GM12878 (cell line): ENCODE measurements at regions not wholly inside any gene's neighbourhood (a gene's known extent, or its start where the extent isn't known, plus 50 kb on each side); places are given as distances from the start of the nearest gene placed in this dataset.

ENCODE experiments used
- ATAC-seq: fragments of 200-7000 bp; cut with Tn5 transposase; 3 replicates; pipeline ENCODE4 v1.9.1; 2020; ENCODE audit warnings: mild to moderate bottlenecking, moderate library complexity
- BruUV-seq: library from RNA; stranded (reverse); fragments of 400-500 nt; replicated peaks from 2 replicates; lab custom pipeline; 2021; lab: Mats Ljungman, UMichigan
- CTCF ChIA-PET: fragments of 300-600 bp; sonication (Branson Sonifier 250); formaldehyde crosslinking; extraction: SDS; loops from one replicate; lab custom pipeline; 2021; ENCODE audit warnings: inconsistent platforms; lab: Yijun Ruan, JAX
- POLR2A ChIA-PET: fragments of 350-600 bp; formaldehyde crosslinking; extraction: SDS; loops from one replicate; lab custom pipeline; 2021; ENCODE audit warnings: inconsistent platforms; lab: Charles Lee
- RAD21 ChIA-PET: fragments of 300-600 bp; sonication (Branson Sonifier 250); formaldehyde crosslinking; loops from one replicate; lab custom pipeline; 2023; ENCODE audit warnings: antibody characterized with exemption; ENCODE audit not compliant: unreplicated experiment; lab: Charles Lee
- SMC1A ChIA-PET: fragments of 300-600 bp; sonication (Branson Sonifier 250); formaldehyde crosslinking; loops from one replicate; lab custom pipeline; 2023; ENCODE audit not compliant: unreplicated experiment, uncharacterized antibody; lab: Charles Lee
- DNase-seq: peaks from one replicate; pipeline ENCODE4 v3.0.0-alpha.2; 2011; ENCODE audit warnings: low read depth, low spot score
- FAIRE-seq: peaks from 3 replicates; lab custom pipeline; 2011; peaks lifted over from hg19 to GRCh38; lab: Jason Lieb, UNC
- H2AFZ ChIP-seq: 2 replicates; pipeline ENCODE4 v1.6.0; 2011; ENCODE audit warnings: low read depth, low read length, control low read depth; ENCODE audit not compliant: control insufficient read depth
- H3K27ac ChIP-seq: 2 replicates; pipeline ENCODE4 v1.5.1; 2011; ENCODE audit warnings: control low read depth; ENCODE audit not compliant: control insufficient read depth, insufficient read depth
- H3K27me3 ChIP-seq, 2 experiments: replicated peaks in 1 of 2; 2 replicates each; pipeline versions ENCODE4 v1.6.0 to v1.6.1; 2011; ENCODE audit warnings: low read length in 1 of 2; ENCODE audit not compliant: control insufficient read depth in 2 of 2, insufficient read depth in 2 of 2
- H3K36me3 ChIP-seq, 2 experiments: 2 replicates each; pipeline ENCODE4 v1.5.1; 2011; ENCODE audit warnings: low read length in 1 of 2; ENCODE audit not compliant: control insufficient read depth in 2 of 2, insufficient read depth in 2 of 2
- H3K4me1 ChIP-seq: 2 replicates; pipeline ENCODE4 v1.6.1; 2011; ENCODE audit warnings: mild to moderate bottlenecking, low read length, moderate library complexity, mixed read lengths; ENCODE audit not compliant: control insufficient read depth, insufficient read depth
- H3K4me2 ChIP-seq: 2 replicates; pipeline ENCODE4 v1.6.0; 2011; ENCODE audit warnings: control low read depth; ENCODE audit not compliant: control insufficient read depth, insufficient read depth
- H3K4me3 ChIP-seq: fragments of 200-600 bp; sonication (generic); 2 replicates; pipeline ENCODE4 v1.5.1; 2016
- H3K79me2 ChIP-seq: 2 replicates; pipeline ENCODE4 v1.6.0; 2011; ENCODE audit warnings: low read length; ENCODE audit not compliant: control insufficient read depth, insufficient read depth
- H3K9ac ChIP-seq: 2 replicates; pipeline ENCODE4 v1.8.0; 2011; ENCODE audit warnings: low read length, control low read depth, mixed read lengths; ENCODE audit not compliant: control insufficient read depth, insufficient read depth
- H3K9me3 ChIP-seq: replicated peaks from 3 replicates; pipeline ENCODE4 v1.5.1; 2011; ENCODE audit warnings: mild to moderate bottlenecking, low read length; ENCODE audit not compliant: control insufficient read depth, insufficient read depth
- H4K20me1 ChIP-seq: 2 replicates; pipeline ENCODE4 v1.6.0; 2011; ENCODE audit not compliant: control insufficient read depth, insufficient read depth
- CHD1 ChIP-seq: IDR thresholded peaks from 2 replicates; pipeline ENCODE4 v1.6.1; 2012; ENCODE audit warnings: low read depth, low read length, improper control_type of control experiment
- EZH2 ChIP-seq: IDR thresholded peaks from 2 replicates; pipeline ENCODE4 v1.6.1; 2012; ENCODE audit warnings: low read depth, mild to moderate bottlenecking, control low read depth, inconsistent platforms, low read length, borderline replicate concordance; ENCODE audit not compliant: control insufficient read depth
- HDGF ChIP-seq: fragments of 450-650 bp; IDR thresholded peaks from 2 replicates; pipeline ENCODE4 v1.6.1; 2016; ENCODE audit warnings: antibody characterized with exemption
- MTA3 ChIP-seq: IDR thresholded peaks from 2 replicates; pipeline ENCODE4 v1.6.1; 2012; ENCODE audit warnings: low read length, inconsistent platforms, borderline replicate concordance
- NR2F1 ChIP-seq: fragments of 450-650 bp; conservative IDR thresholded peaks from 2 replicates; pipeline ENCODE4 v1.6.1; 2017; ENCODE audit warnings: mild to moderate bottlenecking
- SRF ChIP-seq, 2 experiments: IDR thresholded peaks; 2 replicates each; pipeline ENCODE4 v1.6.1; 2011; ENCODE audit warnings: low read depth in 2 of 2, low read length in 2 of 2, mild to moderate bottlenecking in 1 of 2, moderate library complexity in 1 of 2
- ZNF207 ChIP-seq: fragments of 450-650 bp; IDR thresholded peaks from 2 replicates; pipeline ENCODE4 v1.6.1; 2014; ENCODE audit warnings: antibody characterized with exemption, mild to moderate bottlenecking, borderline replicate concordance
- ZNF217 ChIP-seq: fragments of 450-650 bp; IDR thresholded peaks from 2 replicates; pipeline ENCODE4 v1.6.1; 2017; ENCODE audit warnings: antibody characterized with exemption, mild to moderate bottlenecking
- WGBS: methylation state at CpG from one replicate; pipeline ENCODE4 v1.1.6; 2016; ENCODE audit warnings: low lambda C conversion rate; ENCODE audit not compliant: insufficient replicate concordance, insufficient coverage; ENCODE audit errors: missing lambda C conversion rate; 5-methylcytosine and 5-hydroxymethylcytosine counted together
- in situ Hi-C: fragments of 300-500 bp; cut with MboI; formaldehyde crosslinking; loops from 9 replicates; pipeline ENCODE4 v1.14.3; 2018; ENCODE audit warnings: mixed read lengths
- intact Hi-C: fragments of 100-400 bp; cut with micrococcal nuclease; formaldehyde crosslinking; loops from one replicate; pipeline ENCODE4 v1.14.2; 2022; ENCODE audit not compliant: unreplicated experiment
- TF ChIP-seq, protein P1 (sequence below): fragments of 450-650 bp; formaldehyde crosslinking; IDR thresholded peaks from 2 replicates; pipeline ENCODE4 v1.5.0; 2022; ENCODE audit warnings: mild to moderate bottlenecking, missing genetic modification characterization
- TF ChIP-seq, protein P2 (sequence below): fragments of 450-650 bp; IDR thresholded peaks from 2 replicates; pipeline ENCODE4 v1.6.1; 2018; ENCODE audit warnings: mild to moderate bottlenecking, low read depth, moderate library complexity; ENCODE audit not compliant: partially characterized antibody
- TF ChIP-seq, protein P3 (sequence below): fragments of 450-650 bp; IDR thresholded peaks from 2 replicates; pipeline ENCODE4 v1.6.1; 2017; ENCODE audit warnings: low read depth, mild to moderate bottlenecking, moderate library complexity
- TF ChIP-seq, protein P4 (sequence below): IDR thresholded peaks from 2 replicates; pipeline ENCODE4 v1.6.1; 2012; ENCODE audit warnings: low read depth, low read length, improper control_type of control experiment
- TF ChIP-seq, protein P5 (sequence below): fragments of 450-650 bp; IDR thresholded peaks from 2 replicates; pipeline ENCODE4 v1.6.1; 2016; ENCODE audit warnings: mild to moderate bottlenecking

DNA sequence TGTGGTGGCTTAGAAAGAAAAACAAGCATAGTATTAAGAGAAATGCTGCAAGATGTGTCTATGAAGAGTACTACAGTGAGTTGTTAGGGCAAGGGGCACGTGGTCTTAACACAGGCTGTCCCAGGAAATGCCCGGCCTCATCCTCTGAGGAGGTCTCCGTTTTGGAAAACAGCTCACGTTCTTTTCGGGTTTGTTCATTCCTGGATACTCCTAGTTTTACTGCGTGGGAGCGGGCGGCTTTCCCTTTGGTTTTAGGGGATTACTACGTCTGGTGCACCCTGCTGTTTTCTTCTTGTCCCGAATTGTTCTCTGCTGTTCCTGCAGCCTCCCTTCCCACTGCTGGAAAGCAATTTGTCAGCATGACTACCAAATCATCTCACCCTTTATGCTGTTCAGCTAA is 55.5 kb upstream of the RAB6D start:
- ATAC-seq (no peak), FAIRE-seq (no peak), DNase-seq (no peak)
- no TSS peak for BruUV-seq
- Histone ChIP-seq H3K9me3 (no peaks in the 10 kb centered on the region), H3K79me2 (no peaks in the 10 kb centered on the region), H3K27ac (no peak overlapping the region), H2AFZ (no peak overlapping the region), H3K4me1 (no peaks in the 10 kb centered on the region), H3K9ac (no peak overlapping the region), H3K4me2 (no peak overlapping the region), H3K27me3 (peaks cover 1 to 3% of the 10 kb centered on the region in 2 experiments; a peak in 2 of 4 replicates), H4K20me1 (no peaks in the 10 kb centered on the region), H3K4me3 (no peak overlapping the region), H3K36me3 (no peaks in the 10 kb centered on the region)
- POLR2A ChIA-PET: no interaction called here
- in situ Hi-C loops (loop anchor here (25.0 kb wide), 1 partner anchor 368 kb away; no protein-coding TSS in a partner anchor), intact Hi-C loops (no loop called here)
- RAD21 ChIA-PET: no interaction called here
- CTCF ChIA-PET: no interaction called here
- 52% methylated on average over 10 of the region's 10 CpGs for WGBS
- SMC1A ChIA-PET: no interaction called here
- TF ChIP-seq, protein P1, sequence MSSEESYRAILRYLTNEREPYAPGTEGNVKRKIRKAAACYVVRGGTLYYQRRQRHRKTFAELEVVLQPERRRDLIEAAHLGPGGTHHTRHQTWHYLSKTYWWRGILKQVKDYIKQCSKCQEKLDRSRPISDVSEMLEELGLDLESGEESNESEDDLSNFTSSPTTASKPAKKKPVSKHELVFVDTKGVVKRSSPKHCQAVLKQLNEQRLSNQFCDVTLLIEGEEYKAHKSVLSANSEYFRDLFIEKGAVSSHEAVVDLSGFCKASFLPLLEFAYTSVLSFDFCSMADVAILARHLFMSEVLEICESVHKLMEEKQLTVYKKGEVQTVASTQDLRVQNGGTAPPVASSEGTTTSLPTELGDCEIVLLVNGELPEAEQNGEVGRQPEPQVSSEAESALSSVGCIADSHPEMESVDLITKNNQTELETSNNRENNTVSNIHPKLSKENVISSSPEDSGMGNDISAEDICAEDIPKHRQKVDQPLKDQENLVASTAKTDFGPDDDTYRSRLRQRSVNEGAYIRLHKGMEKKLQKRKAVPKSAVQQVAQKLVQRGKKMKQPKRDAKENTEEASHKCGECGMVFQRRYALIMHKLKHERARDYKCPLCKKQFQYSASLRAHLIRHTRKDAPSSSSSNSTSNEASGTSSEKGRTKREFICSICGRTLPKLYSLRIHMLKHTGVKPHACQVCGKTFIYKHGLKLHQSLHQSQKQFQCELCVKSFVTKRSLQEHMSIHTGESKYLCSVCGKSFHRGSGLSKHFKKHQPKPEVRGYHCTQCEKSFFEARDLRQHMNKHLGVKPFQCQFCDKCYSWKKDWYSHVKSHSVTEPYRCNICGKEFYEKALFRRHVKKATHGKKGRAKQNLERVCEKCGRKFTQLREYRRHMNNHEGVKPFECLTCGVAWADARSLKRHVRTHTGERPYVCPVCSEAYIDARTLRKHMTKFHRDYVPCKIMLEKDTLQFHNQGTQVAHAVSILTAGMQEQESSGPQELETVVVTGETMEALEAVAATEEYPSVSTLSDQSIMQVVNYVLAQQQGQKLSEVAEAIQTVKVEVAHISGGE: no peak
- no peak for TF ChIP-seq ZNF207
- TF ChIP-seq, protein P2, sequence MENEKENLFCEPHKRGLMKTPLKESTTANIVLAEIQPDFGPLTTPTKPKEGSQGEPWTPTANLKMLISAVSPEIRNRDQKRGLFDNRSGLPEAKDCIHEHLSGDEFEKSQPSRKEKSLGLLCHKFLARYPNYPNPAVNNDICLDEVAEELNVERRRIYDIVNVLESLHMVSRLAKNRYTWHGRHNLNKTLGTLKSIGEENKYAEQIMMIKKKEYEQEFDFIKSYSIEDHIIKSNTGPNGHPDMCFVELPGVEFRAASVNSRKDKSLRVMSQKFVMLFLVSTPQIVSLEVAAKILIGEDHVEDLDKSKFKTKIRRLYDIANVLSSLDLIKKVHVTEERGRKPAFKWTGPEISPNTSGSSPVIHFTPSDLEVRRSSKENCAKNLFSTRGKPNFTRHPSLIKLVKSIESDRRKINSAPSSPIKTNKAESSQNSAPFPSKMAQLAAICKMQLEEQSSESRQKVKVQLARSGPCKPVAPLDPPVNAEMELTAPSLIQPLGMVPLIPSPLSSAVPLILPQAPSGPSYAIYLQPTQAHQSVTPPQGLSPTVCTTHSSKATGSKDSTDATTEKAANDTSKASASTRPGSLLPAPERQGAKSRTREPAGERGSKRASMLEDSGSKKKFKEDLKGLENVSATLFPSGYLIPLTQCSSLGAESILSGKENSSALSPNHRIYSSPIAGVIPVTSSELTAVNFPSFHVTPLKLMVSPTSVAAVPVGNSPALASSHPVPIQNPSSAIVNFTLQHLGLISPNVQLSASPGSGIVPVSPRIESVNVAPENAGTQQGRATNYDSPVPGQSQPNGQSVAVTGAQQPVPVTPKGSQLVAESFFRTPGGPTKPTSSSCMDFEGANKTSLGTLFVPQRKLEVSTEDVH: no peak
- no peak for TF ChIP-seq ZNF217
- TF ChIP-seq CHD1: no peak
- no peak for TF ChIP-seq EZH2
- TF ChIP-seq, protein P3, sequence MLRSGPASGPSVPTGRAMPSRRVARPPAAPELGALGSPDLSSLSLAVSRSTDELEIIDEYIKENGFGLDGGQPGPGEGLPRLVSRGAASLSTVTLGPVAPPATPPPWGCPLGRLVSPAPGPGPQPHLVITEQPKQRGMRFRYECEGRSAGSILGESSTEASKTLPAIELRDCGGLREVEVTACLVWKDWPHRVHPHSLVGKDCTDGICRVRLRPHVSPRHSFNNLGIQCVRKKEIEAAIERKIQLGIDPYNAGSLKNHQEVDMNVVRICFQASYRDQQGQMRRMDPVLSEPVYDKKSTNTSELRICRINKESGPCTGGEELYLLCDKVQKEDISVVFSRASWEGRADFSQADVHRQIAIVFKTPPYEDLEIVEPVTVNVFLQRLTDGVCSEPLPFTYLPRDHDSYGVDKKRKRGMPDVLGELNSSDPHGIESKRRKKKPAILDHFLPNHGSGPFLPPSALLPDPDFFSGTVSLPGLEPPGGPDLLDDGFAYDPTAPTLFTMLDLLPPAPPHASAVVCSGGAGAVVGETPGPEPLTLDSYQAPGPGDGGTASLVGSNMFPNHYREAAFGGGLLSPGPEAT: no peak
- TF ChIP-seq, protein P4, sequence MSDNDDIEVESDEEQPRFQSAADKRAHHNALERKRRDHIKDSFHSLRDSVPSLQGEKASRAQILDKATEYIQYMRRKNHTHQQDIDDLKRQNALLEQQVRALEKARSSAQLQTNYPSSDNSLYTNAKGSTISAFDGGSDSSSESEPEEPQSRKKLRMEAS: no peak
- TF ChIP-seq, protein P5, sequence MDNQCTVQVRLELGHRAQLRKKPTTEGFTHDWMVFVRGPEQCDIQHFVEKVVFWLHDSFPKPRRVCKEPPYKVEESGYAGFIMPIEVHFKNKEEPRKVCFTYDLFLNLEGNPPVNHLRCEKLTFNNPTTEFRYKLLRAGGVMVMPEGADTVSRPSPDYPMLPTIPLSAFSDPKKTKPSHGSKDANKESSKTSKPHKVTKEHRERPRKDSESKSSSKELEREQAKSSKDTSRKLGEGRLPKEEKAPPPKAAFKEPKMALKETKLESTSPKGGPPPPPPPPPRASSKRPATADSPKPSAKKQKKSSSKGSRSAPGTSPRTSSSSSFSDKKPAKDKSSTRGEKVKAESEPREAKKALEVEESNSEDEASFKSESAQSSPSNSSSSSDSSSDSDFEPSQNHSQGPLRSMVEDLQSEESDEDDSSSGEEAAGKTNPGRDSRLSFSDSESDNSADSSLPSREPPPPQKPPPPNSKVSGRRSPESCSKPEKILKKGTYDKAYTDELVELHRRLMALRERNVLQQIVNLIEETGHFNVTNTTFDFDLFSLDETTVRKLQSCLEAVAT: no peak
- TF ChIP-seq HDGF: no peak
- TF ChIP-seq SRF (IDR thresholded peaks at IDR 0.05; ENCODE audit: low read depth in 2 of 2, low read length in 2 of 2): no peak
- TF ChIP-seq MTA3: no peak
- TF ChIP-seq NR2F1: no peak
